Transverse colon (tissue), 4 donors: ENCODE measurements at regions not wholly inside any gene's neighbourhood (a gene's known extent, or its start where the extent isn't known, plus 50 kb on each side); places are given as distances from the start of the nearest gene placed in this dataset.

ENCODE experiments used
- DNase-seq: peaks from one replicate; pipeline ENCODE4 v3.0.0-alpha.2; 2019
- H3K27ac ChIP-seq, 4 donors: fragments of 200-600 bp; sonication (generic); 2 replicates each; pipeline ENCODE4 v1.5.1; 2016 to 2018; ENCODE audit warnings: inconsistent platforms in 4 of 4
- H3K27me3 ChIP-seq: fragments of 200-600 bp; sonication (generic); 2 replicates; pipeline ENCODE4 v1.5.1; 2017; ENCODE audit warnings: inconsistent platforms
- H3K36me3 ChIP-seq, 4 donors: fragments of 200-600 bp; sonication (generic); 2 replicates each; pipeline ENCODE4 v1.5.1; 2017 to 2019; ENCODE audit warnings: inconsistent platforms in 4 of 4
- H3K4me1 ChIP-seq, 4 donors: fragments of 200-600 bp; sonication (generic); 2 replicates each; pipeline ENCODE4 v1.5.1; 2017 to 2020; ENCODE audit warnings: inconsistent platforms in 4 of 4
- H3K4me3 ChIP-seq, 4 donors: fragments of 200-600 bp; sonication (generic); 1 replicate in 1 of 4; 2 replicates in 3 of 4; pipeline versions ENCODE4 v1.5.1 to v1.6.1; 2017 to 2019; ENCODE audit warnings: inconsistent platforms in 4 of 4
- H3K9me3 ChIP-seq, 2 donors: fragments of 200-600 bp; sonication (generic); 2 replicates each; pipeline ENCODE4 v1.5.1; 2017 to 2019; ENCODE audit warnings: inconsistent platforms in 2 of 2
- CTCF ChIP-seq, 5 experiments: fragments of 200-600 bp in 3 of 5; fragments of 450-650 bp in 2 of 5; sonication (generic) in 3 of 5; IDR thresholded peaks; 1 replicate in 2 of 5; 2 replicates in 3 of 5; pipeline ENCODE4 v1.5.1; 2016 to 2017; ENCODE audit warnings: antibody characterized with exemption in 5 of 5, inconsistent platforms in 3 of 5, mild to moderate bottlenecking in 2 of 5, moderate library complexity in 1 of 5
- EP300 ChIP-seq: sonication (generic); formaldehyde crosslinking; IDR thresholded peaks from one replicate; pipeline ENCODE4 v1.6.1; 2017; ENCODE audit warnings: antibody characterized with exemption, low read depth
- POLR2A ChIP-seq: fragments of 450-650 bp; IDR thresholded peaks from one replicate; pipeline ENCODE4 v1.6.1; 2016; ENCODE audit warnings: antibody characterized with exemption, mild to moderate bottlenecking, moderate library complexity
- POLR2AphosphoS5 ChIP-seq, 3 donors: sonication (generic); formaldehyde crosslinking; IDR thresholded peaks; one replicate each; pipeline ENCODE4 v1.6.1; 2016; ENCODE audit warnings: antibody characterized with exemption in 3 of 3
- WGBS, 2 donors: methylation state at CpG; one replicate each; pipeline ENCODE4 v1.1.5; 2018; ENCODE audit warnings: low coverage in 1 of 2; 5-methylcytosine and 5-hydroxymethylcytosine counted together
- in situ Hi-C, 4 donors: fragments of 200-750 bp; cut with MboI; loops; one replicate each; pipeline versions ENCODE4 v1.15.0 to v1.15.1; 2017; ENCODE audit warnings: low sequenced_read_pairs in 3 of 4, low pct_ligation_motif_present in 1 of 4, low pct_unique_long_range_greater_than_20kb in 1 of 4
- intact Hi-C: fragments of 100-400 bp; cut with DNase I; formaldehyde crosslinking; loops from one replicate; pipeline ENCODE4 v1.15.1; 2023; ENCODE audit warnings: low total_unique reads

DNA sequence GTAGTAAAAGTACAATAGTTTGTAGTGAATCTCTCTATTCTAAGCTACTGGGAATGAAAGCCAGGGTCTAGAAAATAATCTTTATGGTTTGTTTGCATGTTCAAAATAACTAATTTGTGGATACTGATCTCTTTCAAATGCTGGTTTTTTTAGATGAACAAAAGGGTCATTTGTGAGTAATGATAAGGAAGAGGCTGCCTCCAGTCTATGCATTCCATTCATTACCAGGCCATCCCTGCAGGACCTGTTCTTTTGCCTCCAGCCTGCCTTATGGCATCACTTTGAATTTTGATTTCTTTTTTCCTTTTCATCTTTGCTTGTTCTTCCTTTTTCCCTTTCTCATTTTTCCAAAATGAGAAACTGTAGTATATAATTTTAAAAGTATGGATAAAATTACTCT lies 312.3 kb downstream of the CWC27 start:
- DNase-seq: no peak
- no peak overlapping the region for H3K4me3 ChIP-seq
- H3K27me3 ChIP-seq: no peaks in the 10 kb centered on the region
- in situ Hi-C loops (loop anchor here in 2 of 4 donors (25.0 kb wide), 1 partner anchor 406 kb away; the partner anchor contains the start of gene ADAMTS6 (in 2 of the 2)), intact Hi-C loops (no loop called here)
- H3K4me1 ChIP-seq: peaks cover 0 to 4% (median 0%) of the 10 kb centered on the region in 4 donors
- H3K36me3 ChIP-seq: no peaks in the 10 kb centered on the region
- TF ChIP-seq CTCF (IDR thresholded peaks at IDR 0.05) (no peak), POLR2A (no peak), EP300 (no peak), POLR2AphosphoS5 (IDR thresholded peaks at IDR 0.05) (no peak)
- no peak overlapping the region for H3K27ac ChIP-seq
- H3K9me3 ChIP-seq: no peaks in the 10 kb centered on the region

DNA sequence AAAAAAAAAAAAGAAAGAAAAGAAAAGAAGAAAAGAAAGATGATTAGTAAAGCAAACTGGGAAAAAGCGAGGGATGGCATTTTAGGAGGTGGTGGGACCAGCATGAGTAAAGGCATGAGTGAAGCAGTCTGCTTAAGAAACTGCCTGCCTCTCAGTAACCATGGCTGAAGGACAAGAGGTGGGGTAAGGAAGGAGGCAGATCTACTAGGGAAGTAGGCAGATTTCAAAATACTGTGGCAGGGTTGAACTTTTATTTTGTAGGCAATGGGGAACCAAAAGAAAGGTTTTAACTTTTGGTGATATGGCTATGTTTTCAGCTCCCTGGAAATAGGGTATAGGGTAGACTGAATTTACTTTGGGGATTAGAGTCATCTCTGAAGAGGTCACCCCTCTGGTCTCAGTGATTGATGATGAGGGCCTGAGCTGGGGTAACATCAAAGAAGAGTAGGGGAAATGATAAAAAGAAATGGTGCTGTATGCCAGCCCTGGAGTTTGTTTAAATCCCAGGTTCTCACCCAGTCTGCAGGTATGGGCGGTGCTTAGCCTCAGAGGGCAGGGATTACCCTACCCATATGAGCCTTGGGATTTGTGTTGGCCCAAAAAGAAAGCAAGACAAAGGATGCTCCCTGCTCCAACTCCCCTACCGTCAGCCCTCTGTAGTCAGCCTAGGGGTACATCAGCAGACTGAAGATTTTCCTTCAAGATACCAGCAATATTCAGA lies 316.2 kb downstream of the CWC27 start:
- TF ChIP-seq POLR2AphosphoS5 (IDR thresholded peaks at IDR 0.05): no peak
- no peak for TF ChIP-seq POLR2A
- no peak for TF ChIP-seq EP300
- TF ChIP-seq CTCF (IDR thresholded peaks at IDR 0.05): no peak
- intact Hi-C loops: no loop called here

GRCh38 chr5:65085516-65085850 lies 316.8 kb downstream of the CWC27 start:
- in situ Hi-C loops: loop anchor here in 2 of 4 donors (25.0 kb wide), 1 partner anchor 402 kb away; the partner anchor contains the start of gene ADAMTS6 (in 2 of the 2)
- no peaks in the 10 kb centered on the region for H3K4me1 ChIP-seq
- H3K9me3 ChIP-seq: no peaks in the 10 kb centered on the region
- no peak overlapping the region for H3K27ac ChIP-seq
- TF ChIP-seq POLR2A (no peak), EP300 (no peak), CTCF (IDR thresholded peaks at IDR 0.05) (no peak), POLR2AphosphoS5 (IDR thresholded peaks at IDR 0.05) (no peak)
- H3K27me3 ChIP-seq: no peaks in the 10 kb centered on the region
- H3K4me3 ChIP-seq: no peak overlapping the region
- intact Hi-C loops: no loop called here
- H3K36me3 ChIP-seq: no peaks in the 10 kb centered on the region
- DNase-seq: no peak
- WGBS, 2 donors: 93 to 100% methylated on average over 1 of the region's 1 CpG

More for the DNA sequence above, 316.2 kb downstream of the CWC27 start:
- Histone ChIP-seq H3K4me3 (no peak overlapping the region), H3K27me3 (no peaks in the 10 kb centered on the region), H3K9me3 (no peaks in the 10 kb centered on the region), H3K36me3 (no peaks in the 10 kb centered on the region), H3K27ac (no peak overlapping the region), H3K4me1 (no peaks in the 10 kb centered on the region)
- WGBS, 2 donors: 85 to 91% methylated on average over 1 to 3 of the region's 3 CpGs
- in situ Hi-C loops: loop anchor here in 2 of 4 donors (25.0 kb wide), 1 partner anchor 402 kb away; the partner anchor contains the start of gene ADAMTS6 (in 2 of the 2)
- no peak for DNase-seq

- 77 to 87% methylated on average over 3 of the region's 3 CpGs for WGBS, 2 donors
- intact Hi-C loops: no loop called here
- Histone ChIP-seq H3K27me3 (no peaks in the 10 kb centered on the region), H3K4me3 (no peak overlapping the region), H3K9me3 (no peaks in the 10 kb centered on the region), H3K4me1 (no peaks in the 10 kb centered on the region), H3K27ac (no peak overlapping the region), H3K36me3 (no peaks in the 10 kb centered on the region)
- no peak for TF ChIP-seq EP300
- no peak for TF ChIP-seq POLR2A
- TF ChIP-seq POLR2AphosphoS5 (IDR thresholded peaks at IDR 0.05): no peak
- no peak for TF ChIP-seq CTCF (IDR thresholded peaks at IDR 0.05)
- in situ Hi-C loops: loop anchor here in 2 of 4 donors (25.0 kb wide), 1 partner anchor 401 kb away; the partner anchor contains the start of gene ADAMTS6 (in 2 of the 2)
- no peak for DNase-seq
Measured at GRCh38 chr5:65086234-65086890, 317.6 kb downstream of the CWC27 start.
